Calu3 (cell line): ENCODE measurements at regions not wholly inside any gene's neighbourhood (a gene's known extent, or its start where the extent isn't known, plus 50 kb on each side); places are given as distances from the start of the nearest gene placed in this dataset.
"Not testable (repeated sequence)": the region's sequence is repeated elsewhere in the genome, so short reads cannot be mapped to it uniquely, and the experiment has no call there.

Source experiments
- BruUV-seq: library from RNA; stranded (reverse); fragments of 400-500 nt; replicated peaks from 2 replicates; lab custom pipeline; 2021; lab: Mats Ljungman, UMichigan
- CTCF ChIA-PET: fragments of 300-600 bp; sonication (Branson Sonifier 250); formaldehyde crosslinking; loops from one replicate; lab custom pipeline; 2022; ENCODE audit warnings: antibody characterized with exemption; lab: Charles Lee
- DNase-seq: peaks from one replicate; pipeline ENCODE4 v3.0.0; 2022
- H3K27ac Mint-ChIP-seq: one replicate; pipeline ENCODE4 v1.8.0; 2022; ENCODE audit warnings: mixed read lengths; ENCODE audit not compliant: unreplicated experiment
- H3K27me3 Mint-ChIP-seq: one replicate; pipeline ENCODE4 v1.8.0; 2022; ENCODE audit warnings: mixed read lengths; ENCODE audit not compliant: unreplicated experiment
- H3K36me3 Mint-ChIP-seq: one replicate; pipeline ENCODE4 v1.8.0; 2022; ENCODE audit warnings: mild to moderate bottlenecking, moderate library complexity, mixed read lengths; ENCODE audit not compliant: insufficient read depth, unreplicated experiment
- H3K4me1 Mint-ChIP-seq: one replicate; pipeline ENCODE4 v1.8.0; 2022; ENCODE audit warnings: mild to moderate bottlenecking, low read depth, mixed read lengths; ENCODE audit not compliant: unreplicated experiment
- H3K4me3 Mint-ChIP-seq: one replicate; pipeline ENCODE4 v1.8.0; 2022; ENCODE audit warnings: mild to moderate bottlenecking, low read depth, moderate library complexity, mixed read lengths; ENCODE audit not compliant: unreplicated experiment
- H3K9me3 Mint-ChIP-seq: one replicate; pipeline ENCODE4 v1.8.0; 2022; ENCODE audit warnings: low read depth, mixed read lengths; ENCODE audit not compliant: unreplicated experiment
- intact Hi-C: fragments of 100-400 bp; cut with micrococcal nuclease; formaldehyde crosslinking; loops from one replicate; pipeline ENCODE4 v1.10.0; 2022; ENCODE audit not compliant: unreplicated experiment
- TF ChIP-seq, protein P1 (sequence below): fragments of 200-600 bp; IDR thresholded peaks from one replicate; pipeline ENCODE4 v1.8.0; 2022; ENCODE audit warnings: antibody characterized with exemption; ENCODE audit not compliant: unreplicated experiment

DNA sequence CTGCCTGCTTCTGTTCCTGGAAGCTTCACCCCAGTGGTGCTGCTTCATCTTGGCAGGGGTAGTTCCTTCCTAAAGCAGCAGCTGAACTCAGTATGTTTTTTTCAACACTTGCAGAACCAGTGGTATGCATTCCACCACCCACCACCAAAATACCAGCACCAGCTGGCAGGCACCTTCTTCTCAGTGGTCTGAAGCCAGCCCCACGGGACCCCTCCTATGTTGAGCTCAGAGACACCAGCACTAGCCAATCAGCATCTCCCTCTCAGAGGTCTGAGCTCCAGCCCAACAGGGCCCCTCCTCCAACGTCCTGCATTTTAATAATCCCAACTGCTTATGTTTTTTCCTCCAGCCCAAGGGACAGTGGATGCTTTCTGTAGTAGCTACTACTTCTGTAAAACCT is 299.6 kb upstream of the CCL2 start:
- no peak for DNase-seq
- H3K27me3 Mint-ChIP-seq = peaks cover 13% of the 10 kb centered on the region
- TF ChIP-seq, protein P1, sequence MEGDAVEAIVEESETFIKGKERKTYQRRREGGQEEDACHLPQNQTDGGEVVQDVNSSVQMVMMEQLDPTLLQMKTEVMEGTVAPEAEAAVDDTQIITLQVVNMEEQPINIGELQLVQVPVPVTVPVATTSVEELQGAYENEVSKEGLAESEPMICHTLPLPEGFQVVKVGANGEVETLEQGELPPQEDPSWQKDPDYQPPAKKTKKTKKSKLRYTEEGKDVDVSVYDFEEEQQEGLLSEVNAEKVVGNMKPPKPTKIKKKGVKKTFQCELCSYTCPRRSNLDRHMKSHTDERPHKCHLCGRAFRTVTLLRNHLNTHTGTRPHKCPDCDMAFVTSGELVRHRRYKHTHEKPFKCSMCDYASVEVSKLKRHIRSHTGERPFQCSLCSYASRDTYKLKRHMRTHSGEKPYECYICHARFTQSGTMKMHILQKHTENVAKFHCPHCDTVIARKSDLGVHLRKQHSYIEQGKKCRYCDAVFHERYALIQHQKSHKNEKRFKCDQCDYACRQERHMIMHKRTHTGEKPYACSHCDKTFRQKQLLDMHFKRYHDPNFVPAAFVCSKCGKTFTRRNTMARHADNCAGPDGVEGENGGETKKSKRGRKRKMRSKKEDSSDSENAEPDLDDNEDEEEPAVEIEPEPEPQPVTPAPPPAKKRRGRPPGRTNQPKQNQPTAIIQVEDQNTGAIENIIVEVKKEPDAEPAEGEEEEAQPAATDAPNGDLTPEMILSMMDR = no peak
- no TSS peak for BruUV-seq
- H3K4me3 Mint-ChIP-seq = no peak overlapping the region
- no peak overlapping the region for H3K27ac Mint-ChIP-seq
- no peaks in the 10 kb centered on the region for H3K36me3 Mint-ChIP-seq
- no peaks in the 10 kb centered on the region for H3K9me3 Mint-ChIP-seq
- intact Hi-C loops = no loop called here
- CTCF ChIA-PET = no interaction called here
- no peaks in the 10 kb centered on the region for H3K4me1 Mint-ChIP-seq

DNA sequence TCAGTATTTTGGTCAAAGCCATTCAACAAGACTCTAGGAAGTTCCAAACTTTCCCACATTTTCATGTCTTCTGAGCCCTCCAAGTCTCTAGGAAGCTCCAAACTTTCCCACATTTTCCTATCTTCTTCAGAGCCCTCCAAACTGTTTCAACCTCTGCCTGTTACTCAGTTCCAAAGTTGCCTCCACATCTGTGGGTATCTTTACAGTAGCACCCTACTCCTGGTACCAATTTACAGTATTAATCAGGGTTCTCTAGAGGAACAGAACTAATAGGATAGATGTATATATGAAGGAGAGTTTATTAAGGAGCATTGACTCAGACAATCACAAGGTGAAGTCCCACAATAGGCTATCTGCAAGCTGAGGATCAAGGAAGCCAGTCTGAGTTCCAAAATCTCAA is 296.0 kb upstream of the CCL2 start:
- DNase-seq = not testable (repeated sequence)

DNA sequence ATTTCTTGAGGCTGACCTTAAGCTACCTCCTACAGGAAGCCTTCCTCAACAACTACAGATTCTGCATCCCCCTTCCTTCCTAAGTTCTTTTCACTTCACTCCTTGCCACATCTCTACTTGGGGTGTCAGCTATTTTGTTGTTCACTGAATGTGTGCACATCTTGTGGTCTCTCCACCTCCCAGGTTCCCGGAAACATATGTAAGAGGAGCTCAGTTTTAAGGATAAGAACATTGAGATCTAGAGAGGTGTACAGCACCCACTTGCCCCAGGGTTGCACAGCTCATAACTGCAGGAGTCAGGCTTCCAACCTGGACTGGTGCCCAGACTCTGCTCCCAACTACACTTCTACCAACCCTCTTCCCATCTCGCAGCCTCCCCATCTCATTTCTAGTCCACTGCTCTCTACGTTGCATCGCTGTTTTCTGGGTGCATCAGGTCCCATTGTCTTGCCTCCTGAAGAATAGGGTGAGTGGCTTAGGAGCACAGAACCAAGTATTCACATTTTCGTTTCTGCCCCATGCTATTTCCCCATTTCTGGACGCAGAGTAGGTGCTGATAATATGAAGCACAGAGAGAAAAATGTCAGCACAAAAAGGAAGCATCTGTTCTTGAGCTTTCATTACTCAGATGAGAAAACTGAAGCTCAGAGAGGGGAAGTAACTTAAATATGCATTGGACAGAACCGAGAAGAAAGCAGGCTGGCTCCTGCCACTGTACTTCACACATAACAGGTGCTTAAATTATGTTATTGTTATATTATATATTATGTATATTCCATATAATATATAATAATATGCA is 292.0 kb upstream of the CCL2 start:
- intact Hi-C loops = no loop called here
- BruUV-seq = no TSS peak
- TF ChIP-seq, protein P1 = no peak
- H3K27ac Mint-ChIP-seq = no peak overlapping the region
- no peak for DNase-seq
- H3K36me3 Mint-ChIP-seq = no peaks in the 10 kb centered on the region
- no peaks in the 10 kb centered on the region for H3K4me1 Mint-ChIP-seq
- H3K4me3 Mint-ChIP-seq = no peak overlapping the region
- CTCF ChIA-PET = no interaction called here
- H3K9me3 Mint-ChIP-seq = no peaks in the 10 kb centered on the region
- peaks cover 13% of the 10 kb centered on the region for H3K27me3 Mint-ChIP-seq

More for the DNA sequence above, 296.0 kb upstream of the CCL2 start:
- H3K36me3 Mint-ChIP-seq, CTCF ChIA-PET, BruUV-seq, H3K27me3 Mint-ChIP-seq, H3K4me3 Mint-ChIP-seq, intact Hi-C loops, H3K4me1 Mint-ChIP-seq, H3K9me3 Mint-ChIP-seq, H3K27ac Mint-ChIP-seq: not testable (repeated sequence)

DNA sequence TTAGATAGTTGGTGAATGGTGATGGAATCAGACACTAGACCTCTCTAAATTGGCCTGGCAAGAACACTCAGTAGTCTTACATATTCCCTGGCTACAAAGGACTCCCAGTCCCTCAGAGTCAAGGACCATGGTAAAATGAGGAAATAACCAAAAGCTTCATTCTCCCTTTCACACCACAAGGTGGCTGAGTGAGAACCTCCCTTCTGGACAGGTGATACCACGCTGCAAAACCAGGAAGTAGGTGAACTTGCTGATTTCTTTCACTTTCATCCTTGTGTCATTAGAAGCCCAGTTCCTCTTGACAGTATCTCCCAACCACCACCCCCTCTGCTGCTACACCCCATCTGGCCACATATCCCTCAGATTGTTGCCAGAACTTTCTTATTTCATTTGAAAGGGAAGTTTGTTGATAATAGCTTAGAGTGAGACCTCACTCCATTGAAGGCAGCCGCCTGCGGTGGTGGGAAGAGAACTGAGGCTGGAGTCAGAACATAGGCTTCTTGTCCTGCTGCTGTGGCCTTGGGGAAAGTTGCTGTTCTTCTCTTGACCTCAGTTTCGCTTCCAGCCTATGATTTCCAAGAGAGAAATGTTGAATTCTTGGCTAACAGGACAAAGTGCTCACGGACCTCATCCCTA is 290.6 kb upstream of the CCL2 start:
- peaks cover 13% of the 10 kb centered on the region for H3K27me3 Mint-ChIP-seq
- TF ChIP-seq, protein P1 = no peak
- no peaks in the 10 kb centered on the region for H3K4me1 Mint-ChIP-seq
- H3K4me3 Mint-ChIP-seq = no peak overlapping the region
- no peak overlapping the region for H3K27ac Mint-ChIP-seq
- no TSS peak for BruUV-seq
- H3K36me3 Mint-ChIP-seq = no peaks in the 10 kb centered on the region
- DNase-seq = peak; percentile 22
- no peaks in the 10 kb centered on the region for H3K9me3 Mint-ChIP-seq
- CTCF ChIA-PET = interaction anchor here (1.1 kb wide), 1 partner anchor 16 kb away, joined by 4 read pairs; no protein-coding TSS in a partner anchor
- intact Hi-C loops = no loop called here
